ENCODE measurements at regions not wholly inside any gene's neighbourhood (a gene's known extent, or its start where the extent isn't known, plus 50 kb on each side); places are given as distances from the start of the nearest gene placed in this dataset.

GRCh38 chr6:145032562-145033145 is 702.7 kb downstream of the EPM2A start:
- no peak for TF ChIP-seq CTCF (conservative IDR thresholded peaks at IDR 0.05)
- H3K27ac ChIP-seq, result no peak overlapping the region

GRCh38 chr6:145034664-145035063 is 700.7 kb downstream of the EPM2A start:
- no peak overlapping the region for H3K27ac ChIP-seq
- no peak for TF ChIP-seq CTCF (conservative IDR thresholded peaks at IDR 0.05)

- no peak for TF ChIP-seq CTCF (conservative IDR thresholded peaks at IDR 0.05)
- H3K27ac ChIP-seq, result no peak overlapping the region
Measured at GRCh38 chr6:145036236-145036635, 699.1 kb downstream of the EPM2A start.

- TF ChIP-seq CTCF (conservative IDR thresholded peaks at IDR 0.05), result no peak
- no peak overlapping the region for H3K27ac ChIP-seq
Measured at GRCh38 chr6:145036848-145037567, 698.3 kb downstream of the EPM2A start.

- TF ChIP-seq CTCF (conservative IDR thresholded peaks at IDR 0.05), result no peak
- H3K27ac ChIP-seq, result no peak overlapping the region
Measured at GRCh38 chr6:145042559-145042958, 692.8 kb downstream of the EPM2A start.

GRCh38 chr6:145043926-145044500 is 691.3 kb downstream of the EPM2A start:
- TF ChIP-seq CTCF (conservative IDR thresholded peaks at IDR 0.05), result no peak
- no peak overlapping the region for H3K27ac ChIP-seq

- H3K27ac ChIP-seq, result no peak overlapping the region
- TF ChIP-seq CTCF (conservative IDR thresholded peaks at IDR 0.05), result no peak
Measured at GRCh38 chr6:145044641-145045246, 690.6 kb downstream of the EPM2A start.

Measured in VCaP (cell line).